HEK293 (cell line): ENCODE measurements at regions not wholly inside any gene's neighbourhood (a gene's known extent, or its start where the extent isn't known, plus 50 kb on each side); places are given as distances from the start of the nearest gene placed in this dataset.

Source experiments
- KLF16 ChIP-seq: fragments of 450-650 bp; formaldehyde crosslinking; IDR thresholded peaks from 2 replicates; pipeline ENCODE4 v1.5.1; 2017; ENCODE audit warnings: missing biosample characterization, missing genetic modification characterization
- ZNF837 ChIP-seq: fragments of 450-650 bp; formaldehyde crosslinking; IDR thresholded peaks from 2 replicates; pipeline ENCODE4 v1.5.1; 2016; ENCODE audit warnings: missing biosample characterization, missing genetic modification characterization
- TF ChIP-seq, protein P1 (sequence below): fragments of 450-650 bp; formaldehyde crosslinking; IDR thresholded peaks from 2 replicates; pipeline ENCODE4 v1.5.1; 2016; ENCODE audit warnings: missing biosample characterization, missing genetic modification characterization
- TF ChIP-seq, protein P2 (sequence below): fragments of 450-650 bp; formaldehyde crosslinking; IDR thresholded peaks from 2 replicates; pipeline ENCODE4 v1.5.1; 2016; ENCODE audit warnings: missing biosample characterization, missing genetic modification characterization
- TF ChIP-seq, protein P3 (sequence below): fragments of 450-650 bp; formaldehyde crosslinking; IDR thresholded peaks from 2 replicates; pipeline ENCODE4 v1.5.1; 2016; ENCODE audit warnings: missing biosample characterization, missing genetic modification characterization
- TF ChIP-seq, protein P4 (sequence below): fragments of 450-650 bp; formaldehyde crosslinking; IDR thresholded peaks from 2 replicates; pipeline ENCODE4 v1.5.1; 2016; ENCODE audit warnings: missing biosample characterization, missing genetic modification characterization

DNA sequence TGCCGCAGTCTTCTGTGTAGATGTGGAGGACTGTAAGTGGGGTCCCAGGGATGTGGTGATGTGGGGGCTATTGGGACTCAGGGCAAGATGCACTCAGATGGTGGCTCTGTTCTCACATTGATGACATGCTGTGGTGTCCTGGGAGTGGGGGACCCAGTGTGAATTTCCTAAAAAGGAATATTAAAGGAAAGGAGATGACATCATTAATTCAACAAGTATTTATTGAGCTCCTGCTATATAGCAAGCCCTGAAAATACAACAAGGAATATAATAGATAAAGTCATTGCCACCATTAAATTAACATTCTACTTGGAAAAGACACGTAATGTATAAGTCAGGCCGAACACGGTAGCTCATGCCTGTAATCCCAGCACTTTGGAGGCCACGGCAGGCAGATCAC lies 61.9 kb upstream of the MNX1 start:
- TF ChIP-seq, protein P1, sequence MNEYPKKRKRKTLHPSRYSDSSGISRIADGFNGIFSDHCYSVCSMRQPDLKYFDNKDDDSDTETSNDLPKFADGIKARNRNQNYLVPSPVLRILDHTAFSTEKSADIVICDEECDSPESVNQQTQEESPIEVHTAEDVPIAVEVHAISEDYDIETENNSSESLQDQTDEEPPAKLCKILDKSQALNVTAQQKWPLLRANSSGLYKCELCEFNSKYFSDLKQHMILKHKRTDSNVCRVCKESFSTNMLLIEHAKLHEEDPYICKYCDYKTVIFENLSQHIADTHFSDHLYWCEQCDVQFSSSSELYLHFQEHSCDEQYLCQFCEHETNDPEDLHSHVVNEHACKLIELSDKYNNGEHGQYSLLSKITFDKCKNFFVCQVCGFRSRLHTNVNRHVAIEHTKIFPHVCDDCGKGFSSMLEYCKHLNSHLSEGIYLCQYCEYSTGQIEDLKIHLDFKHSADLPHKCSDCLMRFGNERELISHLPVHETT: no peak
- TF ChIP-seq, protein P2, sequence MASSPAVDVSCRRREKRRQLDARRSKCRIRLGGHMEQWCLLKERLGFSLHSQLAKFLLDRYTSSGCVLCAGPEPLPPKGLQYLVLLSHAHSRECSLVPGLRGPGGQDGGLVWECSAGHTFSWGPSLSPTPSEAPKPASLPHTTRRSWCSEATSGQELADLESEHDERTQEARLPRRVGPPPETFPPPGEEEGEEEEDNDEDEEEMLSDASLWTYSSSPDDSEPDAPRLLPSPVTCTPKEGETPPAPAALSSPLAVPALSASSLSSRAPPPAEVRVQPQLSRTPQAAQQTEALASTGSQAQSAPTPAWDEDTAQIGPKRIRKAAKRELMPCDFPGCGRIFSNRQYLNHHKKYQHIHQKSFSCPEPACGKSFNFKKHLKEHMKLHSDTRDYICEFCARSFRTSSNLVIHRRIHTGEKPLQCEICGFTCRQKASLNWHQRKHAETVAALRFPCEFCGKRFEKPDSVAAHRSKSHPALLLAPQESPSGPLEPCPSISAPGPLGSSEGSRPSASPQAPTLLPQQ (tag by site-specific recombination): no peak
- TF ChIP-seq, protein P3, sequence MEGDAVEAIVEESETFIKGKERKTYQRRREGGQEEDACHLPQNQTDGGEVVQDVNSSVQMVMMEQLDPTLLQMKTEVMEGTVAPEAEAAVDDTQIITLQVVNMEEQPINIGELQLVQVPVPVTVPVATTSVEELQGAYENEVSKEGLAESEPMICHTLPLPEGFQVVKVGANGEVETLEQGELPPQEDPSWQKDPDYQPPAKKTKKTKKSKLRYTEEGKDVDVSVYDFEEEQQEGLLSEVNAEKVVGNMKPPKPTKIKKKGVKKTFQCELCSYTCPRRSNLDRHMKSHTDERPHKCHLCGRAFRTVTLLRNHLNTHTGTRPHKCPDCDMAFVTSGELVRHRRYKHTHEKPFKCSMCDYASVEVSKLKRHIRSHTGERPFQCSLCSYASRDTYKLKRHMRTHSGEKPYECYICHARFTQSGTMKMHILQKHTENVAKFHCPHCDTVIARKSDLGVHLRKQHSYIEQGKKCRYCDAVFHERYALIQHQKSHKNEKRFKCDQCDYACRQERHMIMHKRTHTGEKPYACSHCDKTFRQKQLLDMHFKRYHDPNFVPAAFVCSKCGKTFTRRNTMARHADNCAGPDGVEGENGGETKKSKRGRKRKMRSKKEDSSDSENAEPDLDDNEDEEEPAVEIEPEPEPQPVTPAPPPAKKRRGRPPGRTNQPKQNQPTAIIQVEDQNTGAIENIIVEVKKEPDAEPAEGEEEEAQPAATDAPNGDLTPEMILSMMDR (tag by site-specific recombination): no peak
- no peak for TF ChIP-seq ZNF837 (tag by site-specific recombination)
- no peak for TF ChIP-seq KLF16 (tag by site-specific recombination)
- TF ChIP-seq, protein P4, sequence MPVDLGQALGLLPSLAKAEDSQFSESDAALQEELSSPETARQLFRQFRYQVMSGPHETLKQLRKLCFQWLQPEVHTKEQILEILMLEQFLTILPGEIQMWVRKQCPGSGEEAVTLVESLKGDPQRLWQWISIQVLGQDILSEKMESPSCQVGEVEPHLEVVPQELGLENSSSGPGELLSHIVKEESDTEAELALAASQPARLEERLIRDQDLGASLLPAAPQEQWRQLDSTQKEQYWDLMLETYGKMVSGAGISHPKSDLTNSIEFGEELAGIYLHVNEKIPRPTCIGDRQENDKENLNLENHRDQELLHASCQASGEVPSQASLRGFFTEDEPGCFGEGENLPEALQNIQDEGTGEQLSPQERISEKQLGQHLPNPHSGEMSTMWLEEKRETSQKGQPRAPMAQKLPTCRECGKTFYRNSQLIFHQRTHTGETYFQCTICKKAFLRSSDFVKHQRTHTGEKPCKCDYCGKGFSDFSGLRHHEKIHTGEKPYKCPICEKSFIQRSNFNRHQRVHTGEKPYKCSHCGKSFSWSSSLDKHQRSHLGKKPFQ (tag by site-specific recombination): no peak
